HG02943 (cell line): ENCODE measurements at regions not wholly inside any gene's neighbourhood (a gene's known extent, or its start where the extent isn't known, plus 50 kb on each side); places are given as distances from the start of the nearest gene placed in this dataset.
"Not testable (repeated sequence)": the region's sequence is repeated elsewhere in the genome, so short reads cannot be mapped to it uniquely, and the experiment has no call there.

Experiments used
- ATAC-seq: cut with Tn5 transposase; IDR thresholded peaks from one replicate; pipeline ENCODE4 v1.9.1; 2021; ENCODE audit warnings: mild to moderate bottlenecking, low read depth, moderate library complexity; ENCODE audit not compliant: unreplicated experiment

- ATAC-seq = no peak
These were observed 869.4 kb downstream of the TYW1 start for GRCh38 chr7:67866054-67866453.

GRCh38 chr7:67866812-67867211 is 870.2 kb downstream of the TYW1 start:
- ATAC-seq = no peak

GRCh38 chr7:67870396-67870795 is 873.8 kb downstream of the TYW1 start:
- ATAC-seq = no peak

- ATAC-seq = no peak
These were observed 878.9 kb downstream of the TYW1 start for GRCh38 chr7:67875558-67875957.

GRCh38 chr7:67878808-67879207 is 882.2 kb downstream of the TYW1 start:
- no peak for ATAC-seq

GRCh38 chr7:67882843-67883242 is 886.2 kb downstream of the TYW1 start:
- ATAC-seq = no peak

- no peak for ATAC-seq
These were observed 893.7 kb downstream of the TYW1 start for GRCh38 chr7:67890316-67890715.

- no peak for ATAC-seq
These were observed 898.1 kb downstream of the TYW1 start for GRCh38 chr7:67894746-67895145.

- ATAC-seq = no peak
These were observed 900.1 kb downstream of the TYW1 start for GRCh38 chr7:67896721-67897120.

- ATAC-seq = no peak
These were observed 903.8 kb downstream of the TYW1 start for GRCh38 chr7:67900456-67900855.

- ATAC-seq = no peak
These were observed 905.3 kb downstream of the TYW1 start for GRCh38 chr7:67901808-67902480.

GRCh38 chr7:67907792-67908191 is 911.2 kb downstream of the TYW1 start:
- ATAC-seq = no peak

GRCh38 chr7:67912437-67912836 is 915.8 kb downstream of the TYW1 start:
- no peak for ATAC-seq

GRCh38 chr7:67913604-67914003 is 917.0 kb downstream of the TYW1 start:
- ATAC-seq = no peak

GRCh38 chr7:67916111-67916510 is 919.5 kb downstream of the TYW1 start:
- ATAC-seq = not testable (repeated sequence)

- ATAC-seq = no peak
These were observed 920.2 kb downstream of the TYW1 start for GRCh38 chr7:67916571-67917436.

- ATAC-seq = no peak
These were observed 920.8 kb downstream of the TYW1 start for GRCh38 chr7:67917437-67917755.

GRCh38 chr7:67918158-67918557 is 921.5 kb downstream of the TYW1 start:
- ATAC-seq = no peak

- ATAC-seq = no peak
These were observed 926.7 kb downstream of the TYW1 start for GRCh38 chr7:67923286-67923685.

- no peak for ATAC-seq
These were observed 931.5 kb downstream of the TYW1 start for GRCh38 chr7:67928141-67928540.

- ATAC-seq = not testable (repeated sequence)
These were observed 939.8 kb downstream of the TYW1 start for GRCh38 chr7:67936447-67936846.

- no peak for ATAC-seq
These were observed 943.8 kb downstream of the TYW1 start for GRCh38 chr7:67940400-67940799.
